Loucy (cell line): ENCODE measurements at regions not wholly inside any gene's neighbourhood (a gene's known extent, or its start where the extent isn't known, plus 50 kb on each side); places are given as distances from the start of the nearest gene placed in this dataset.

Source experiments
- CTCF ChIP-seq: fragments of 200-600 bp; sonication (generic); conservative IDR thresholded peaks from 2 replicates; pipeline ENCODE4 v1.5.1; 2014; ENCODE audit warnings: mild to moderate bottlenecking, antibody characterized with exemption, low read length
- EZH2phosphoT487 ChIP-seq: fragments of 200-600 bp; IDR thresholded peaks from 2 replicates; pipeline ENCODE4 v1.6.1; 2018; ENCODE audit warnings: antibody characterized with exemption, mild to moderate bottlenecking, moderate library complexity, borderline replicate concordance

- TF ChIP-seq CTCF, result no peak
- TF ChIP-seq EZH2phosphoT487, result no peak
Observed at GRCh38 chr6:102677225-102677624, 1283.7 kb downstream of the GRIK2 start.
